DND-41 (cell line): ENCODE measurements at regions not wholly inside any gene's neighbourhood (a gene's known extent, or its start where the extent isn't known, plus 50 kb on each side); places are given as distances from the start of the nearest gene placed in this dataset.

Experiments used
- ATAC-seq: fragments of 200-7000 bp; cut with Tn5 transposase; 3 replicates; pipeline ENCODE4 v1.9.1; 2021; ENCODE audit warnings: low read depth; ENCODE audit not compliant: insufficient read depth
- DNase-seq: peaks from one replicate; pipeline ENCODE4 v3.0.0-alpha.2; 2020
- H2AFZ ChIP-seq: 2 replicates; pipeline ENCODE4 v1.6.0; 2012; ENCODE audit warnings: low read depth, low read length
- H3K27ac ChIP-seq: 2 replicates; pipeline ENCODE4 v1.5.1; 2012; ENCODE audit warnings: low read length, inconsistent platforms
- H3K27me3 ChIP-seq: fragments of 200-600 bp; sonication (generic); 2 replicates; pipeline ENCODE4 v1.6.0; 2012; ENCODE audit warnings: low read length, mild to moderate bottlenecking, inconsistent platforms; ENCODE audit not compliant: insufficient read depth, poor library complexity
- H3K36me3 ChIP-seq: 2 replicates; pipeline ENCODE4 v1.5.1; 2012; ENCODE audit warnings: low read length, inconsistent platforms; ENCODE audit not compliant: insufficient read depth
- H3K4me1 ChIP-seq: 2 replicates; pipeline ENCODE4 v1.5.1; 2012; ENCODE audit warnings: mild to moderate bottlenecking, low read length; ENCODE audit not compliant: insufficient read depth
- H3K4me2 ChIP-seq: 2 replicates; pipeline ENCODE4 v1.6.0; 2012; ENCODE audit warnings: mild to moderate bottlenecking, moderate library complexity, low read length, inconsistent platforms; ENCODE audit not compliant: insufficient read depth
- H3K4me3 ChIP-seq, 2 experiments: fragments of 200-600 bp in 1 of 2; shearing (Covaris generic) in 1 of 2; 2 replicates each; pipeline ENCODE4 v1.5.1; 2012 to 2016; ENCODE audit warnings: inconsistent platforms in 2 of 2, low read length in 2 of 2, mild to moderate bottlenecking in 2 of 2, low read depth in 1 of 2, moderate library complexity in 1 of 2
- H3K79me2 ChIP-seq: 2 replicates; pipeline ENCODE4 v1.6.0; 2012; ENCODE audit warnings: low read length, inconsistent platforms; ENCODE audit not compliant: insufficient read depth
- H3K9ac ChIP-seq: 2 replicates; pipeline ENCODE4 v1.6.0; 2012; ENCODE audit warnings: low read depth, mild to moderate bottlenecking, inconsistent platforms, low read length, moderate library complexity
- H3K9me3 ChIP-seq: 2 replicates; pipeline ENCODE4 v1.5.1; 2012; ENCODE audit warnings: low read length, moderate library complexity, mild to moderate bottlenecking, inconsistent platforms; ENCODE audit not compliant: insufficient read depth, severe bottlenecking
- H4K20me1 ChIP-seq: 2 replicates; pipeline ENCODE4 v1.6.0; 2012; ENCODE audit warnings: low read length; ENCODE audit not compliant: insufficient read depth
- CTCF ChIP-seq: IDR thresholded peaks from 2 replicates; pipeline ENCODE4 v1.5.1; 2012; ENCODE audit warnings: borderline replicate concordance, low read length, moderate library complexity, mild to moderate bottlenecking; ENCODE audit not compliant: poor library complexity, severe bottlenecking; ENCODE audit errors: extremely low read depth
- EZH2 ChIP-seq: IDR thresholded peaks from 3 replicates; pipeline ENCODE4 v1.6.1; 2012; ENCODE audit warnings: borderline replicate concordance, low read depth, mild to moderate bottlenecking, moderate library complexity, low read length, inconsistent platforms; ENCODE audit not compliant: severe bottlenecking

- Histone ChIP-seq H3K9ac (no peak overlapping the region), H3K27ac (no peak overlapping the region), H3K4me1 (no peaks in the 10 kb centered on the region), H3K27me3 (no peaks in the 10 kb centered on the region), H2AFZ (no peak overlapping the region), H4K20me1 (no peaks in the 10 kb centered on the region), H3K9me3 (peaks cover 3% of the 10 kb centered on the region), H3K79me2 (no peaks in the 10 kb centered on the region), H3K36me3 (no peaks in the 10 kb centered on the region), H3K4me3 (no peak overlapping the region), H3K4me2 (no peak overlapping the region)
- TF ChIP-seq EZH2 (no peak), CTCF (no peak)
- DNase-seq: no peak
- ATAC-seq: no peak
Observed at GRCh38 chr1:95517506-95517905, 283.5 kb downstream of the RWDD3 start.

GRCh38 chr1:95518310-95518709 lies 284.3 kb downstream of the RWDD3 start:
- Histone ChIP-seq H3K9ac (no peak overlapping the region), H4K20me1 (no peaks in the 10 kb centered on the region), H3K4me1 (no peaks in the 10 kb centered on the region), H3K4me3 (no peak overlapping the region), H3K36me3 (no peaks in the 10 kb centered on the region), H2AFZ (no peak overlapping the region), H3K27ac (no peak overlapping the region), H3K27me3 (no peaks in the 10 kb centered on the region), H3K79me2 (no peaks in the 10 kb centered on the region), H3K4me2 (no peak overlapping the region), H3K9me3 (peaks cover 3% of the 10 kb centered on the region)
- DNase-seq (no peak), ATAC-seq (no peak)
- TF ChIP-seq CTCF: no peak
- TF ChIP-seq EZH2: no peak

- Histone ChIP-seq H3K4me2 (no peak overlapping the region), H3K9me3 (peaks cover 6% of the 10 kb centered on the region), H4K20me1 (no peaks in the 10 kb centered on the region), H3K9ac (no peak overlapping the region), H3K79me2 (no peaks in the 10 kb centered on the region), H3K36me3 (no peaks in the 10 kb centered on the region), H3K27ac (no peak overlapping the region), H3K4me1 (no peaks in the 10 kb centered on the region), H2AFZ (no peak overlapping the region), H3K27me3 (no peaks in the 10 kb centered on the region), H3K4me3 (no peak overlapping the region)
- ATAC-seq (no peak), DNase-seq (no peak)
- no peak for TF ChIP-seq EZH2
- TF ChIP-seq CTCF: no peak
Observed at GRCh38 chr1:95520390-95520789, 286.4 kb downstream of the RWDD3 start.

- H3K27me3 ChIP-seq: no peaks in the 10 kb centered on the region
- no peak overlapping the region for H2AFZ ChIP-seq
- no peaks in the 10 kb centered on the region for H4K20me1 ChIP-seq
- no peak overlapping the region for H3K4me2 ChIP-seq
- H3K4me3 ChIP-seq: no peak overlapping the region
- TF ChIP-seq CTCF (no peak), EZH2 (no peak)
- H3K9me3 ChIP-seq: no peaks in the 10 kb centered on the region
- no peak overlapping the region for H3K27ac ChIP-seq
- H3K79me2 ChIP-seq: no peaks in the 10 kb centered on the region
- no peaks in the 10 kb centered on the region for H3K36me3 ChIP-seq
- no peak overlapping the region for H3K9ac ChIP-seq
- DNase-seq: no peak
- no peaks in the 10 kb centered on the region for H3K4me1 ChIP-seq
- ATAC-seq: no peak
Observed at GRCh38 chr1:95532335-95532734, 298.3 kb downstream of the RWDD3 start.
